Muscle of leg (tissue), 3 donors: ENCODE measurements at regions not wholly inside any gene's neighbourhood (a gene's known extent, or its start where the extent isn't known, plus 50 kb on each side); places are given as distances from the start of the nearest gene placed in this dataset.
"Not testable (repeated sequence)": the region's sequence is repeated elsewhere in the genome, so short reads cannot be mapped to it uniquely, and the experiment has no call there.

Experiments
- DNase-seq: peaks from one replicate; pipeline ENCODE4 v3.0.0; 2013
- H3K27ac ChIP-seq: one replicate; pipeline ENCODE4 v1.5.1; 2013; ENCODE audit warnings: mild to moderate bottlenecking, low read length, control low read depth
- H3K27me3 ChIP-seq: one replicate; pipeline ENCODE4 v1.6.1; 2013; ENCODE audit warnings: low read length; ENCODE audit not compliant: control insufficient read depth, insufficient read depth
- H3K36me3 ChIP-seq: one replicate; pipeline ENCODE4 v1.6.1; 2013; ENCODE audit warnings: low read length; ENCODE audit not compliant: control insufficient read depth, insufficient read depth
- H3K4me1 ChIP-seq: one replicate; pipeline ENCODE4 v1.6.1; 2013; ENCODE audit warnings: low read length; ENCODE audit not compliant: control insufficient read depth, insufficient read depth
- H3K4me3 ChIP-seq: one replicate; pipeline ENCODE4 v1.5.1; 2013; ENCODE audit warnings: low read length, control low read depth
- H3K9me3 ChIP-seq: replicated peaks from 2 replicates; pipeline ENCODE4 v1.6.1; 2013; ENCODE audit warnings: low read depth, low read length; ENCODE audit not compliant: control insufficient read depth
- WGBS: methylation state at CpG from one replicate; pipeline ENCODE4 v1.1.5; 2013; ENCODE audit warnings: missing lambda C conversion rate; ENCODE audit not compliant: insufficient coverage; 5-methylcytosine and 5-hydroxymethylcytosine counted together

DNA sequence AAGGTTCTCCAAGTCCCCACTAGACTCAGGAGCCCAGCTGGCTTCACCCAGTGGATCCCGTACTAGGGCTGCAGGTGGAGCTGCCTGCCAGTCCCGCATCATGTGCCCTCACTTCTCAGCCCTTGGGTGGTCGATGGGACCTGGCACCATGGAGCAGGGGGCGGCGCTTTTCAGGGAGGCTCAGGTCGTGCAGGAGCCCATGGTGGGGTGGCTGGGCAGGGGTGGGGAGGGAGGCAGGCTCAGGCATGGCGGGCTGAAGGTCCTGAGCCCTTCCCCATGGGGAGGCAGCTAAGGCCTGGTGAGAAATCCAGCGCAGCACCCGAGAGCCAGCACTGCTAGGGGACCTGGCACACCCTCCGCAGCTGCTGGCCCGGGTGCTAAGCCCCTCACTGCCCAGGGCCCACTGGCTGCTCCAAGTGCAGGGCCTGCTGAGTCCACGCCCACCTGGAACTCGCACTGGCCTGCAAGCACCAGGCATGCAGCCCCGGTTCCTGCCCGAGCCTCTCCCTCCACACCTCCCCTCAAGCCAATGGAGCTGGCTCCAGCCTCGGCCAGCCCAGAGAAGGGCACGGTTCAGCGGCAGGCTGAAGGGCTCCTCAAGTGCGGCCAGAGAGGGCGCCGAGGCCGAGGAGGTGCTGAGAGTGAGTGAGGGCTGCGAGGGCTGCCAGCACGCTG, 72.7 kb upstream of the SLIT2 start:
- no peak for DNase-seq
- no peak overlapping the region for H3K27ac ChIP-seq
- no peaks in the 10 kb centered on the region for H3K36me3 ChIP-seq
- no peaks in the 10 kb centered on the region for H3K4me1 ChIP-seq
- 96% methylated on average over 16 of the region's 24 CpGs for WGBS
- no peaks in the 10 kb centered on the region for H3K27me3 ChIP-seq
- H3K4me3 ChIP-seq, result no peak overlapping the region
- H3K9me3 ChIP-seq, result peaks cover 10% of the 10 kb centered on the region

DNA sequence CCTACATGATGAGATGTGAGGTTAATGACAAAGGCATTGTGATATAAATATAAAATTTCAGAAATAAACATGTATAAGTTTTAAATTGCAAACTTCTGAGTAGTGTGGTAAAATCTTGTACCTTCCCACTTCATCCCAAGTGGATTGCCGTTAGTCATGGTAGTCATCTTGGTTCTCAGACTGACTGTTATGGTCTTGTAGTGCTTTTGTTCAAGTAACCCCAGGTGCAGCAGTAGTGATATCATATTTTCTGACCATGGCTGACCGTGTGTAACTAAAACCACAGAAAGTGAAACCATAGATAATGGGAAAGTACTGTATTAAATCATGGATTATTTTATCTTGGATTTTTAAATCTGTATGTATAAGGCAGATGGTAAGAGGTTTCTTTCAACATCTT, 74.8 kb upstream of the SLIT2 start:
- Histone ChIP-seq H3K27ac (no peak overlapping the region), H3K9me3 (peaks cover 7% of the 10 kb centered on the region), H3K4me3 (no peak overlapping the region), H3K27me3 (no peaks in the 10 kb centered on the region), H3K4me1 (no peaks in the 10 kb centered on the region), H3K36me3 (no peaks in the 10 kb centered on the region)
- no CpG with 5 or more reads among the region's 2 CpGs for WGBS
- DNase-seq, result no peak

DNA sequence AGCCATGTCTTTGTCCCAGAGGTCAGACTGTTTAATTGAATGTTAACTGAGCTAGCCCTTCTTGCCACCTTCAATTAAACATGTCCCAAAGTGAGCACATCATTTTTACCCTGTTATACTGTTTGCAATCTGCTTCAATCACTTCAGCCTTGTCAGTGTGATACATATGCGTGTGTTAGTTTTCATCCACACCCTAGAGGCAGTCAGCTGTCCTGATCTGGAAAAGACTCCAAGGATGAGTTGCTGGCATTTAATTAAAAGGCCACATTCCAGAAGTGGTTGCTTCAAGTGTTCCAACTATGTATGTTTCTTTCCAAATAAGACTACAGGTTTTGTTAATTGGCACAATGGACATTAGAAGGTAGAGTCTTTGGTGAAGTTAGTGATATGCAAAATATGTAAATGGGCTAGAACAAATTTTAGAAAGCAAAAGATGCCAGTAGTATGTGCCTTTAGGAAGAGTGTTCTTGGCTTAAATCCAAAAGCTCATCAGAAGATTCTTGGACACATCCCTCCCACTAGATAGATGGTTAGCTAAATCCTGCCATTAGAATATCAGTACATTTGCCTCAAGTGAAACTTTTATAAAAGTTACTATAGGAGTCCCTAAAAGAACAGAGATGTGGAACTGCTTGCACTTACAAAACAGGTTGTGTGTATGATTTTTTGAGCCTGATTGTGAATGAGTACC, 79.5 kb upstream of the SLIT2 start:
- peaks cover 2% of the 10 kb centered on the region for H3K9me3 ChIP-seq
- no peak overlapping the region for H3K4me3 ChIP-seq
- no CpG with 5 or more reads among the region's 1 CpG for WGBS
- no peaks in the 10 kb centered on the region for H3K36me3 ChIP-seq
- H3K4me1 ChIP-seq, result no peaks in the 10 kb centered on the region
- no peak for DNase-seq
- H3K27ac ChIP-seq, result no peak overlapping the region
- no peaks in the 10 kb centered on the region for H3K27me3 ChIP-seq

DNA sequence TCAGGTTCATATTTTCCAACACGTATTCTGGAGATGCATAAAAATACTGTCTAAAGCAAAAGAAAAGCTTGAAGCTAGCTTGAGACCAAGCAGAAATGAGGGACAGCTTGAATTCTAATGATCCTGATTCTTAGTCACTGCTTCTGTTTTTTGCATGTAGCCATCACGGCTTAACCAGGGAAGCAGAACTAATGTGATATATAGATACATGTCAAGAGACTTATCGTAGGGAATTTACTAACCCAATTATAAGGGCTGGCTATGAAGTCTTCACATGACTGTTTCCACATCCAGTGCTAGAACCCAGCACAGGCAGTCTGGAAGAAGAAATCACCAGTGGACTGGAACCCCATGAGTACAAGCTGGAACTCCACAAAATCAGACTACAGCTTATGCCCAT, 85.2 kb upstream of the SLIT2 start:
- no peak overlapping the region for H3K4me3 ChIP-seq
- WGBS, result no CpG with 5 or more reads among the region's 3 CpGs
- no peaks in the 10 kb centered on the region for H3K27me3 ChIP-seq
- no peaks in the 10 kb centered on the region for H3K9me3 ChIP-seq
- no peaks in the 10 kb centered on the region for H3K4me1 ChIP-seq
- no peak overlapping the region for H3K27ac ChIP-seq
- no peak for DNase-seq
- H3K36me3 ChIP-seq, result no peaks in the 10 kb centered on the region

DNA sequence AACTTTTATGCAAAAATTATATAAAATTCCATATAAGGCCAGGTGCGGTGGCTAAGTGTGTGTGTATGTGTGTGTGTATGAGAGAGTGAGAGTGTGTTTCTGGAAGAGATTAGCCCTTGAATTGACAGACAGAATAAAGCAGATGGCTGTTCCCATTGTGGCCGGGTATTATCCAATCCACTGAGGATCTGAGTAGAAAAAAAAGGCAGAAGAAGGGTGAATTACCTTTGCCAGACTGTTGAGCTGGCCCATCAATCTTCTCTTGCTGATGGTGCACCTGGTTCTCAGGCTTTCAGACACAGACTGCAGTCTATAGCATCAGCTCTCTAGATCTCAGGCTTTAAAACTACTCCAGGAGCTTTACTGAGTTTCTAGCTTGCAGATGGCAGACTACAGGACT, 92.2 kb upstream of the SLIT2 start:
- Histone ChIP-seq H3K27ac (no peak overlapping the region), H3K27me3 (no peaks in the 10 kb centered on the region), H3K36me3 (no peaks in the 10 kb centered on the region), H3K4me1 (no peaks in the 10 kb centered on the region), H3K9me3 (no peaks in the 10 kb centered on the region), H3K4me3 (no peak overlapping the region)
- no peak for DNase-seq
- WGBS, result 50% methylated on average over 2 of the region's 2 CpGs

DNA sequence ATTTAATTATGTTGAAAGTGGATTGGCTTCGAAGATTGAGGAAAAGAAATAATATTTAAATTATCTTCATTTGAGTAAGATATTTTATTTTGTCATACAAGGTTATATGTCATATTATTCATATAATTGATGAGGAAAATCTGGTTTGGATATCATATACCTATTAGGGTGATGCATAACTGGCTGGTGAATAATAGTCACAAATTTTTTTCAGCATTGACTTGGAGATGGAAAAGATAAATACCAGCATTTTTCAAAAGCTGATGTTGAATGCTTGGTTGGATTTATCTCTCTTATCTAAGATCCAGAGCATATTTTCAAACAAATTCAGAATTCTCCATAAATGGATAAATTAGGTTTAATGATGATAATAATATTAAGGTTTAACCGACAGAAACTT, 93.5 kb upstream of the SLIT2 start:
- no CpG with 5 or more reads among the region's 2 CpGs for WGBS
- Histone ChIP-seq H3K27ac (no peak overlapping the region), H3K27me3 (no peaks in the 10 kb centered on the region), H3K4me3 (no peak overlapping the region), H3K9me3 (no peaks in the 10 kb centered on the region), H3K4me1 (no peaks in the 10 kb centered on the region), H3K36me3 (no peaks in the 10 kb centered on the region)
- no peak for DNase-seq

DNA sequence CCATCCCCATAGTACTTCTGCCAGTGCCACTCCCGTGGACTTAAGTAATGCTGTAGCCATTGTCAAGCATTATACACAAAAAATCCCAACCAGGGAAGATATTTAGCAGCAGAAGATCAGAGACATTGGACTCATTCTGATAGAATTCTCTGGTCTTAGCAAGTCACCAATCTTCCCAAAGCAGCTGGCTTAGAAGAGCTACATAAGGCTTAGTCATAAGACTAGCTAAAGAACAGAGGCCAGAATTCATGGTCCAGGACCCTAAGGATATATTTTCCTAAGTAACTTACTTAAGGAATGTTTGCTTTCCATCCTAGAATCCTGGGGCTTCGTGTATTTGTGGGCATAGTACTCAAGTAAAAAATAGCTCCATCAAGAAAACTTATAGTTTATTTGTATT, 100.3 kb upstream of the SLIT2 start:
- no peak for DNase-seq
- no peaks in the 10 kb centered on the region for H3K27me3 ChIP-seq
- no peaks in the 10 kb centered on the region for H3K4me1 ChIP-seq
- H3K27ac ChIP-seq, result no peak overlapping the region
- H3K4me3 ChIP-seq, result no peak overlapping the region
- no peaks in the 10 kb centered on the region for H3K36me3 ChIP-seq
- H3K9me3 ChIP-seq, result no peaks in the 10 kb centered on the region
- 80% methylated on average over 1 of the region's 2 CpGs for WGBS

DNA sequence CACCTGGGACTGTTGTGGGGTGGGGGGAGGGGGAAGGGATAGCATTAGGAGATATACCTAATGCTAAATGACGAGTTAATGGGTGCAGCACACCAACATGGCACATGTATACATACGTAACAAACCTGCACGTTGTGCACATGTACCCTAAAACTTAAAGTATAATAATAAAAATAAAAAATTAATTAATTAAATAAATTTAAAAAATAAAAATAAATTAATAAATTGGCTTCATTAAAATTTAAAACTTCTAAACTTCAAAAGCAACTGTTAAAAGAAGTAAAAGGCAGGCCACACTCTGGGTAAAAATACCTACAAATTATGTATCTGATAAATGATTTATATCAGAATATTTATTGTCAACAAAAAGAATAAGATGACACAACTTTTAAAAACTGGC, 102.6 kb upstream of the SLIT2 start:
- not testable (repeated sequence) for DNase-seq, H3K27ac ChIP-seq, H3K9me3 ChIP-seq, H3K36me3 ChIP-seq, H3K4me3 ChIP-seq, H3K4me1 ChIP-seq, H3K27me3 ChIP-seq
- no CpG with 5 or more reads among the region's 3 CpGs for whole genome bisulfite sequencing

DNA sequence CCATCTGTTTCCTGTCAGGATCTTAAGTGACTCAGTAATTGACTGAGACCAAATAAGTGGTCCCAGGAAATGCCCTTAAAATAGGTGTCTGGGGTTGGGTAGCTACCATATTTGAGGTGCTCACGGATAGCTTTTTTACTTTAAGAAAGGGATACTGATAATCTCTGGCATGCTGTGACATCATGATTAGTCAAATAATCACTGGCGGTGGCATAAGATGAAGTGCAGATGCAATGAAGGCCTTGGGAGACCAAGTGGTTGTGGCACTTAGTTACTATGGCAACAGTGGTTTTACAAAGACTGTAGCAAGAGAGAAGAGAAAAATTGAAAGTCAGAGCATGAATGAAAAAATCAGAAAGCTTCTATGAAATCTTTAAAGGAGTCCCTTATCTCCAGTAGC, 114.5 kb upstream of the SLIT2 start:
- H3K36me3 ChIP-seq, result no peaks in the 10 kb centered on the region
- H3K27me3 ChIP-seq, result no peaks in the 10 kb centered on the region
- no peak for DNase-seq
- no peak overlapping the region for H3K27ac ChIP-seq
- no peaks in the 10 kb centered on the region for H3K4me1 ChIP-seq
- no peak overlapping the region for H3K4me3 ChIP-seq
- 64% methylated on average over 1 of the region's 2 CpGs for WGBS
- peaks cover 2% of the 10 kb centered on the region for H3K9me3 ChIP-seq

DNA sequence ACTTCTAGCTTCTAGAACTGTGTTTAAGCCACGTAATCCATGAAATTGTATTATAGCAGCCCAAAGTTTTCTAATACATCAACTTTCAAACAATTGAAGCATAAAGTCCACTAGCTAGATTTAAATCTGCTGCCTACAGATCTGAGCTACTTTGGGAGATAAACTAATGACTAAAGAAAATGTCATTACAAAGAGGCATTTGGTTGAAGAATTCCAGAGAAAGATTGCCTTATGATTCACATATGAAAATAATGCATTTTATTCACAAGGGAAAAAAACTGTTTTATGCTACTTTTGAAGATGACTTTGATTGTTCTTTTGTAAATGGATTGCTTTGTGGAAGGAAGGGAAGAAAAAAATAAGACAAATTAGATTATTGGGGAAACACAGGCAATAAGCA, 124.1 kb upstream of the SLIT2 start:
- Histone ChIP-seq H3K4me1 (no peaks in the 10 kb centered on the region), H3K27ac (no peak overlapping the region), H3K4me3 (no peak overlapping the region), H3K36me3 (no peaks in the 10 kb centered on the region), H3K9me3 (no peaks in the 10 kb centered on the region), H3K27me3 (no peaks in the 10 kb centered on the region)
- no CpG with 5 or more reads among the region's 1 CpG for WGBS
- no peak for DNase-seq

DNA sequence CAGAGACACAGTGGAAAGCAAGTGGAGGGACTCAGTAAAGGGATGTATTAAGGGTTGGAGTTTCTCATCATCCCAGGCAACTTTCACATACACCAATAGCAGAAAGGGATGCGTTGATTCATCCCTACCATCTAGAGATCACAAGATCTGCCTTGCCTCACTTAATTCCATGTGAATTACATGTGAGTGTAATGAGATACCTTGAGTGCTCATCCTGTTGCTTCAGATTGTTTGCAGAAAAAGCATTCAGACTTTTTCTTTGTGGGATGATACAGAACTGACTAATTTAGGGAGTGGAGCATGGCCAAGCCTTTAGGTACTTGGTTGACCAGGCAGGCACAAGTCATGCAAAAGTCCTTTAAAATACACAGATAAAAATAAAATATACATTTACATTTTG, 124.8 kb upstream of the SLIT2 start:
- Histone ChIP-seq H3K27me3 (no peaks in the 10 kb centered on the region), H3K9me3 (no peaks in the 10 kb centered on the region), H3K36me3 (no peaks in the 10 kb centered on the region), H3K27ac (no peak overlapping the region), H3K4me3 (no peak overlapping the region), H3K4me1 (no peaks in the 10 kb centered on the region)
- WGBS, result no CpG with 5 or more reads among the region's 1 CpG
- DNase-seq, result no peak
